HG03159 (cell line): ENCODE measurements at regions not wholly inside any gene's neighbourhood (a gene's known extent, or its start where the extent isn't known, plus 50 kb on each side); places are given as distances from the start of the nearest gene placed in this dataset.
"Not testable (repeated sequence)": the region's sequence is repeated elsewhere in the genome, so short reads cannot be mapped to it uniquely, and the experiment has no call there.

Source experiments
- ATAC-seq: cut with Tn5 transposase; IDR thresholded peaks from one replicate; pipeline ENCODE4 v1.9.1; 2021; ENCODE audit warnings: mild to moderate bottlenecking, moderate library complexity; ENCODE audit not compliant: unreplicated experiment

DNA sequence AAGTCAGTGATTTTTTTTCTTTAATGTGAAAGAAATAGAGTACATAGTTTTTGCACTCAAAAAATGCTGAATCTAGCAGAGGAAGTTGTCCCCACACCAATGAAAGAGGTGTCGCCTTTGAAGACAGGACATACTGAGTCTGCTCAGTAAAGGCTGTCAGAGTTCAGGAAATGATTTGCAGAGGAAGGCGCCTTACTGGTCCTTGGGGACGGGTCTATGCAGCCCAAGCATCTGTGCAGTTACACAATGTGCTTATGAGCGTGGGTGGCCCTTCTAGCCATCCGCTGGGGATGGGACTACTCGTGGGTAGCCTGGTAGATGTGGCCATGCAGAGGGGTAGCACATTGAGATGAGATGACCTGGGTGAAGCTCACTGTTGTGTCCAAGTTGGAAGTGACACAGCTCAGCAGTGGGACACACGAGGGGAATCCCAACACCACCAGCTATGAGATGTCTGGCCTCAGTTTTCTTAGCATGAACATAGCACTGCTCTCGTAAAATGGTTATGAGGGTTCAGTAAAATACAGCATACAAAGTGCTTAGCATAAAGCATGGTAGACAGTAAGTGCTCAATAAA, 116.5 kb upstream of the RBPJ start:
- ATAC-seq = no peak

DNA sequence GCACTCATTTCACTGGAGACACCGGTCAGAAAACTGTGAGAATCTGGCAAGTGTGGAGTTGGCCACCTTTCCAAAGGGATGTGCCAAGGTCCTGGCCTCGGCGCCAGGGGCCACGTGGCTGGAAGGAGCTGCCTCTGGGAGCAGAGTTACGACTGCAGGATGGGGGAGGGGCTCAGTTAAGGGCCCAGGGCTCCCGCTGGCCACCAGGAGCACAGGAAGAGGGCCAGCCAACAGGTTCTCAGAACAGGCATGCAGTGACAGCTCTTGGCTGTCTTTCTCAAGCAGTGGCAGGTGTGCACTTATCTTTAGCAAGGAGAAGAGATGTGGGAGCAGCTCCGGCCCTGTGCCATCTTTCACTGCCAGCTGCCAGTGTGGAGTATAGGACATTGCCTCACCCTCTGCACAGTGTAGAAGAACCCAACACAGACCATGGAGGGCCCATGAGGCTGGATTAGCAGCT, 115.9 kb upstream of the RBPJ start:
- no peak for ATAC-seq

DNA sequence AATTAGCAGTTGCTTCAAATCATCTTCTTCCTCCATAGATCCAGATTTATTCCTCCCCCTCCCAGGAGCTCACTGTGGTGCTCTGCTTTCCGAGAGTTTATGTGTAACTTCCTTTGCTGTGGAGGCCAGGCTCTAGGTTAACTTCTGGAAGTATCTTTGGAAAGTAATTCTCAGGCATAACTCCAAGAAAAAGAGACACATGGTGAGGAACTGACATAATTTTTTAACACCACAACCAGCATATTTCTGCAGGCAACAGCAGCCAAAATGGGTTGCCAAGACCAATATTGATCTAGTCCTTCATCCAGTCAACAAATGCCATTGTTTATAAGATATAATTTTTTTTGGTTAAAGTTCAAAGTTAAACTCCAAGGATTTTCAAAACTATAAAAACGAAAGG, 114.5 kb upstream of the RBPJ start:
- ATAC-seq = no peak

DNA sequence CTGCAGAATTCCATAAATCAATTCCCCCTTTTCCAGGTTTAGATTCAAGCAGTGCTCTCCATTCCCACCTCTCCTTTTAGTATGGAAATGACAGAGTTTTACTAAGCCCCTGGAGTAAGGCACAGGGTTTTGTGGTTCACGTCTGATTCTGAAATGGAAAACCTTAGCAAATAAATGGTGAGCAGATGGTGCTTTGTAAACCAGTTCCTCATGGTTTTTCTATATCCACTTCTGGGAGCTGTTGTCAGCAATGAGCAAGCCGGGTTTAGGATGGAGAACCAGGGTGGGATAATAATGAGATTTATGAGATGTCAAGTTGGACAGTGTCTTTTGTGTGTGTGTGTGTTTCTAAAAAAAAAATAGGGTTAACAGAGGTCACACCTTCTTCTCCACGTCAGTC, 113.8 kb upstream of the RBPJ start:
- no peak for ATAC-seq

DNA sequence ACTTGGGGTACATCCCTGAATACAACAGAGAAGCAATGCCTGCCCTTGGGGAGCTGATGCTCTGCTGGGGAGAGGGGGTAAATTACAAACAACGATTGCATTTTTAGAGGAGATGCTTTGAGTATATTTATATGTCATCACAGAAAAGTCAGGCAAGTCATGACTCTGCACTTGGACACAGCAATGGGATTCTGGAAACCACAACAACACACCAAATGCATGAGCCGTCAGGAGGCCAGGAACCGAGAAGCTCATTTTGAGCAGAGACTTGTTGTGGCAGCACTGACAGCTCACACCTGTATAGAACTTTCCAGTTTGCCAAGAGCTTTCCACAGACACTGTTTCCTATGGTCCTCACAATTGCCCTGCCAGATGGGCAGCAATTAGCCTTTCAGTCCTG, 113.2 kb upstream of the RBPJ start:
- ATAC-seq = no peak

DNA sequence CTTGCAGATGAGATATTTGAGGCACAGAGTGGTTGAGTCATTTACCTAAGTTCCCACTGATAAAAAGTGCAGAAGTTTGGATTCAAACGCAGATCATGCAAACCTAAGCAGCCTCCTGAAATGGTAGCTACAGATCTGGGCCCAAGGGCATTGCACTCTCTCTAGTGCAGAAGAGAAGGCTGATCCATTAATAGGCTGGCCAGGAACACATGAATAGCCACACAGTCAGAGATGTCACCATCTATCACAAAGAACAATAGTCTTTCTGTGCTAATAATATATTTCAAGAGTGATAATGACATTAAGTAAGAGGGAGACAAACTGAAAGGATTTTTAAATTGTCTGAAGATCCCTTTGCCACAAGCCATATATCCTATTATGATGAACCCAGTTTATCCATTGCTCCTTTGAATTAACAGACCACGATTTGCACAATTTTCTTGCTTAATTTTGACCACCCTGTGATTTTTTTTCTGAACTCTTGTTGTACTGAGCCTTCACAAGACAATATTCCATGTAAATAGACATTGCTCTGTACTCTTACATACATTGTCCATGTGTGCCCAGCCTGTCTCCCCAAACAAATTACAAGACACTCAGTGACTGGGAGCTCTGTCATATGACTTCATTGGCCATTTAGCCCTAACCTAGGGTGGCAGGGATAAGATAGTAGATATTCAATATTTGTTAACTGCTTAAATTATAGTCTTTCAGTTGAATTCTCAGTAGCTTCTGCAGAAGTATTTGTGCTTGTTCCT, 112.4 kb upstream of the RBPJ start:
- no peak for ATAC-seq

DNA sequence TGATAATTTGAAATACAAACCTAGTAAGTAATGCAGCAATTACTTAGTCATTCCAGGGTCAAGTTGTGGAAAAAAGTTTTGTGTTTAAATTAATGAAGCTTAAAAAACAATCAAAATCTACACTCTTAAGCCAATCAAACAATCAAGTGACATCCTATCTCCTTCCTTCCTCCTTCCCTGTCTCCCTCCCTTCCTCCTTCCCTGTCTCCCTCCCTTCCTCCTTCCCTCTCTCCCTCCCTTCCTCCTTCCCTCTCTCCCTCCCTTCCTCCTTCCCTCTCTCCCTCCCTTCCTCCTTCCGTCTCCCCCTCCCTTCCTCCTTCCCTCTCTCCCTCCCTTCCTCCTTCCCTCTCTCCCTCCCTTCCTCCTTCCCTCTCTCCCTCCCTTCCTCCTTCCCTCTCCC, 111.4 kb upstream of the RBPJ start:
- ATAC-seq = not testable (repeated sequence)

DNA sequence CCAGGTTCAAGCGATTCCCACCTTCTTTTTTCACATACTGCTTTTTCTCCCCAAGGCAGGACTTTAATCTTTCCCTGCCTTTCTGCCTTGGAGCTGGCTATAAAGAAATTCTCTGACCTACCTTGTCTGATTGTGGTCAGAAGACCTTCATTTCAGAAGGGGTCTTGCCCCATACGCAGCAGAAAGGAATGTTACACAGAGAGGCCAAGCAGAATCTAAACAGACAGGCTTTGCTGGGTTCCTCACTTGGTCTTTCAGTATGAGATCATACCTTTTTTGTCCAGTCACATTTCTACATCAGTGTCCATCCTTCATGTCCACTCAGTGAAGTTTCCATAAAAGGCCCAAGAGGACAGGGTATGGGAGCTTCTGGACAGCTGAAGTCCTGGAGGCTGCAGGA, 108.3 kb upstream of the RBPJ start:
- no peak for ATAC-seq

DNA sequence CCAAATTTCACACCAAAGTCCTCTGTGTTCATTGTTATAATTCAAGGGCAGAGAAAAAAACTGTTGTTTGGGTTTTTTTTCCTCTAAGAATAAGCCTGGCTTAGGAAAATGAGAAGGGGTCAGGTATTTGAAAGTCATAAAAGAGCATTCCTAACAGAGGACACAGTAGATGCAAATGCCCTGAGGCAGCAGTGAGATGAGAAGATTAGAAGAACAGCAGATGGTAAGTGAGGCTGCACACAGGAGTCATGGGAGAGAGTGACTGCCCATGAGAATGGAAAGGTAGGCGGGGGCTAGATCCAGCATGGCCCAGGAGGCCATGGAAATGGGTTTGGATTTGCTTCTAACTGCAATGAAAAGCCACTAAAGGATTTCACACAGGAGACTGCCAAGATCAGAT, 107.5 kb upstream of the RBPJ start:
- no peak for ATAC-seq

DNA sequence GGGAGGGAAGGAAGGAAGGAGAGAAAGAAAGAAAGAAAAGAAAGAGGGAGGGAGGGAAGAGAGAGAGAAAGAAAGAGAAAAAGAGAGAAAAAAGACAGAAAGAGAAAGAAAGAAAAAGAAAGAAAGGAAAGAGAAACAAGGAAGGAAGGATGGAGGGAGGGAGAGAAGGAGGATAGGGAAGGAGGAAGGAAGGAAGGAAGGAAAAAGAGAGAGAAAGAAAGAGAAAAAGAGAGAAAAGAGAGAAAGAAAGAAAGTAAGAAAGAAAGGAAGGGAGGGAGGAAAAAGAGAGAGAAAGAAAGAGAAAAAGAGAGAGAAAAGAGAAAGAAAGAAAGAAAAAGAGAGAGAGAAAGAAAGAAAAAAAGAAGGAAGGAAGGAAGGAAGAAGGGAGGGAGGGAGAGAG, 105.8 kb upstream of the RBPJ start:
- ATAC-seq = no peak

DNA sequence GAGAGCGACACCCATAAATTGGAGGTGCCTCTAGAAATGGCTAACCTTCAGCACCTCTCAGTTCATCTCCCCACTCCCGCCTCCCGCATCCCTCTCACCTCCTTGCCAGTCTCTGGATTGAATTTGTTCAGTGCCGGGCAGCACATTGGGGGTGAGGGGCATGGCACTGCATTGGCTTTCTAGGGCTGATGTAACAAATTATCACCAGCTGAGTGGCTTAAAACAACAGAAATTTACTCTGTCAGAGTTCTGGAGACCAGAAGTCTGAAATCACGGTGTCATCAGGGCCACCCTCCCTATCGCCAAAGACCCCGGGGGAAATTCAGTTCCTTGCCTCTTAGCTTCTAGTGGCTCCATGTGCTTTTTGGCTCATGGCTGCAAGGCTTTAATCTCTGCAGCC, 105.1 kb upstream of the RBPJ start:
- ATAC-seq = no peak

DNA sequence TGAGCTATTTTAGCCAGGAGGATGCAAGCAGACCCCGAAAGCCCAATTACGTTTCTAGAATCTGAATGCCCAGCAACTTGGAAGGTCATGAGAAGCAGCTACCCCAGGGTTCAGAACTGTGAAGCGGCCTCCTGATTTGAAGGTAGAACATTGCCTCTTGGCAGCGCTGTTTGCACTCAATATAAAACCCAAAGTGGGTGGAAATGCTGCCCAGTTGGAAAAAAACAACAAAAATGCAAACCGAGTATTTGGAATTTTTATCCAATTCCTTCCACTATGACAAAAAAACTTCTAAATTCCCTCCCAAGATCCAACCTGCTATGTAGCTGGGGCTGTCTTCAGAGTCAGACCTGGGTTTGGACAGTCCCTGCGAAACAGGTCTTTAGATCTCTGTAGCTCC, 103.3 kb upstream of the RBPJ start:
- ATAC-seq = no peak

DNA sequence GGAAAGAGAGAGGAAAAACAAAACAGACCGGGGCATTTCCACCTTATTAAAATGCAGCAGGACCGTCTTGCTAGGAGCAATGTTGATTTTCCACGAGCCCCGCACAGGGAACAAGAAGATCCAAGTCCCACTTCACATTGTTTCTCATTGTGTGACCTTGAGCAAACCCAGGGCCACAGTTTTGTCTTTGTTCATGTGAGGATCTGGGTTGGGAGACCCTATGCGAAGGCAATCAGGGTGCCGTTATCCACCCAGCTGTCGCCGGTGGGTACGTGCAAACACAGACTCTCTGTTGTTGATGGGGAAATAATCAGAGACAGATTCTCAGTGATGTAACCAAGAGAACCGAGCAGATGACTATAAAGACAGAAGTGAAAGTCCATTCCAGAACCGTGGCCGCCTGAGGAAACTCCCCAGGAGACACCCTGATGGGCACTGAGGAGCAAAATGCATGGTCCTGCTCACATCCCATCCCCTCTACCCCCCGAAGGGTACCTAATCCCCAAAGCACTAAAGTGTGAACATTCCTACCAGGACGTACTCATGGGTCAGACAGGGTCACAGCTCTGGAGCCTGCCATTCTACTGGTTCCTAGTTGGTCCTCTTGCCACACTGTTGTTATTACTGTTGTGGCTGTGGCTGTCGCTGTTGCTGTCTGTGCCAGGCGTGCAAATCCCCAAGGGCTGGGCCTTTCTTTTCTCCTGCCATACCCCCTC, 102.7 kb upstream of the RBPJ start:
- ATAC-seq = peak; percentile 82

DNA sequence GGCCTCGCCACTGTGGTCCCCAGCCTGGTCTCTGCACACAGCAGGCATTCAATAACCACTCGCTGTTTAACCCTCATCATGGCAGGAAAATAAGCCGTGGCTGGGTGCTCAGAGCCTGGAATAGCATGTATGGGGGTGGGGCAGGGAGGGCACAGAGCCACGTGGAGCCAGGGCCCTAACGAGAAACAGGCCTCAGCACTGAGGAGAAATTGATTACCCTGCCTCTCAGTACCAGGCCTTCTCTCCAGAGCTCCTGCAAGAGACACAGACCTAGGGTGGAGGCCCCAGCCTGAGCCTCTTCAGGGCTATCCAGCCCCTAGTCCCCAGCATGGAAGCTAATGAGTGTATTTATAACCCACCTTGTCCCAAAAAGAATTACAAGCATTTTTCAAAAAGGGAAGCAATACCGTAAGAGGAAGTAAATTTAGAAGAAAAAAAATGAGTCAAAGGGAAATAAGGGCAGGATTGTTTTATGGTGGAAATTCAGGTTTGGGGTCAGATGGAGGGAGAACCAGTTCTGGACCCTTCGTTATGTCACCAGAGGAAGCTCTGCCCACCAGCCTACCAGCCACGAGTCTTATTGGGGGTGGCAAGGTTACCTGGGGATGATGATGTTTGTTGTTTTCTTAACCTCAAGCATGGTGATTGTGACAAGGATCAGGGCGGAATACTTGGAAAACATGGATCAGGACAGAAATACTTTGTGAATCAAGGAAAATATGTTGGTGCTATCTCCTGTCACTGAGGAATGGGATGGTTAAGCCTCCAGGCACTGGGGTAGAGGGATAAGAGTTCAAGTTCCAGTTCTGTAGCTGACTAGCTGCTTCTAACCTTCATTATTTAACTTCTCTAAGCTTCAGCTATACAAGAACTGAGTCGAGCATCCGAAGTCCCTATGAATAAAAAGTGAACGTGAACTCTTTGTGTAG, 101.9 kb upstream of the RBPJ start:
- no peak for ATAC-seq

DNA sequence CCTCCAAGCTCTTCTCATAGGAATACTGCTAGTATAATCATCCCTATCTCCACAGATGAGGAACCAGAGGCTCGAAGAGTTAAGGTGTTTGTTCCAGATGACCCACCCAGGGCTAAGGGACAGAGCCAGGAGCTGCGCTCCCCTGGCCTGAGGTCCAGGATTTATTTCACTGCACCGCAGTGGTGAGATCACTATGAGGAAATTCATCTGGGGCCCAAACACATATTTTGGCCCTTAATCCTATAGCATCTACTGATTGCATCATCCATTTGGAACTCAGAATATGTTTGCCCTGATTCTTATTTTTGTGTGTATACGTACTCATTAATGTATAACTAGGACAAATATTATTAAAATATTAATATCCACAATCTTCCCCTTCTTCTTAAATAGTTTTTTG, 100.1 kb upstream of the RBPJ start:
- no peak for ATAC-seq

DNA sequence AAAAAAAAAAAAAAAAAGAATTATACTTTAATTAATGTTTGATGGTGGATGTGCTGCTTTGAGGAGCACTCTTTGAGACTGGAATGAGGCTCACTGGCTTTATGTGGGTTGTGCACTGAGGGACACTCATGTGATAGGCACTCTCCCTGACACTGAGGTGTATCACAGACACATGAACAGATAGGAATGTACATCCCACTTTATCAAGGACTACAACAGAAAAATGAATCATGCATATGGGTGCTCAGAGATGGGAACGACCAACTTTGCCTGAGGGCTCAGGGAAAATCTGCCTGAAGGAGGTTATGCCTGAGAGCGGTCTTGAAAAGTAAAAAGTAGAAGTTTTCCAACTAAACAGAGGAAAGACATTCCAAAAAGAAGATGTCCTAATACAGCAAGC, 97.7 kb upstream of the RBPJ start:
- no peak for ATAC-seq

DNA sequence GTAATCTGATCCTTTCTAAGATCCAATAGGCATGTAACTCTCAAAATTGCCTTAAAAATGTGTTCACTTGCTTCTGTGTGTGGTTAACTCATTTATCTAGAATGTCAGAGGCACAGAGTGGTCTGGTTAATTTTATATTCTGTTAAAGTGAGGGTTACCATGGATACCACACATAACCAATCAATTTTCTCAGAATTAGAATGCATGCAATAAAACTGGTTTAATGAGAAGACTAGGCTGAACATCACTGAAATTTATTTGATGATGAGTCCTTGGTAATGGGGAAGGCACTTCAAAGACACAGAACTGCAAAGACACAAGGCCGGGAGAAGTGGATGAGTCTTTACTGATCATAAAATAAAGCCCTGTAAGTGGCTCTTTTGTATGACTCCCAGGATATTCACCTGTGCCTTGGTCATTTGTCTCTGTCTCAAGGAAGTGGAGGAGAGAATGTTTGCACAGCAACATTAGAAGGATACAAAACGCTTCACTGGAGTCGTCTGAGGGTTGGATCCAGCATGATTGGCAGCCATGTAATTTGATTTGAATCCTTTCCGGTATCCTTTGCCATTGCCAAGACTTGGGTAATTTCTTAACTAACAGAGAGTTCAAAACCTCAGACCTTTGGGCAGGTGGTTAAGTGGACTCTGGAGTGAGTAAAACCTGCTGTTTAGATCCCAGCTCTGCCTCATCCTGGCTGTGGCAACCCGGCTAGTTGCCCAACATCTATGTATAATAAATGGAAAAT, 94.0 kb upstream of the RBPJ start:
- ATAC-seq = no peak

DNA sequence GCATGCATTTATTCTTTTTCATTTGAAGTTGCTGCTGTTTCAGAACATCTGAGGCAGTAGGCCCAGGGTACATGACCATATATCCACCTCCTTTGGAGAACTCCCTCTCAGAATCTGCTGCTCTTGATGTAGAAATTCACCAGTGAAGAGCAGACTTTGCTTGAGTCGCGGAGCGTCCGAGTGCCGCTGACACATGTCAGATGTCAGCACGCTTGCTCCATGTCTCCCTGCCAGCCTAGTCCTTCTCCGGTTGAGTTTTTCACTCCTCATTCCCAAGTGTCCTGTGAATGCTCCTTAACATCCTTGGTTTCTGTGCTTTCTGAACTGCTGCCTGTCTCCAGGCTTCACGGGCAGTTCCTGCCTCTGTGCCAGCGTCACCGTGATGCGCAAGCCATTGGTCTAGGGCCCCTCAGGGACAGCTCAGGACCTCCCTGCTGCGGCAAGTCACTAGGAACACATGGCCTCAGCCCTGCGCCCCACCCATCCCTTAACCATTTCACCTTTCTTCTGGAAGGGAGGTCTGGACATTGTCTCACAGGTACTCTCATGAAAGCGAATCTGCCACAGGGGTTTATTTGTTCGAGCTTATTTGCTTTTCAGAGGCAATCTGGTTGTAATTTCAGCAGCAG, 93.1 kb upstream of the RBPJ start:
- no peak for ATAC-seq

DNA sequence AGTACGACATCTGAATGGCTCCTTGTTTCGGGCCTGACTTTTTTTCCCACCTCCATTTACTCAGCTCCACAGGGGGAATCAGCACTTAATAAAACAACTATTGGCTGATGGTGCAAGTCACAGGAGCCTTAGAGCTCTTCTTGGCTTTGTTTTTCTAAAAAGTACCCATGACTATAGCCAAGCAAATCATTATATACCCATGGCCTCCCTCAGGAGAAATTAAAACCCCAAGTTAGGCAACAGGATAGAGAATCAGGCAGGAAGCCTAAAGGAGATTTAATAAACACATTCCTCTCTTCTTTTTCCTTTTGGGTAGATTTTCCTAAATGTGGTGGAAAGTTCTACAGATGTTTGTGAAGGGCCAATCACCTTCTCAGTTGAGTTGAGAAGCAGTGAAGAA, 91.9 kb upstream of the RBPJ start:
- ATAC-seq = no peak

DNA sequence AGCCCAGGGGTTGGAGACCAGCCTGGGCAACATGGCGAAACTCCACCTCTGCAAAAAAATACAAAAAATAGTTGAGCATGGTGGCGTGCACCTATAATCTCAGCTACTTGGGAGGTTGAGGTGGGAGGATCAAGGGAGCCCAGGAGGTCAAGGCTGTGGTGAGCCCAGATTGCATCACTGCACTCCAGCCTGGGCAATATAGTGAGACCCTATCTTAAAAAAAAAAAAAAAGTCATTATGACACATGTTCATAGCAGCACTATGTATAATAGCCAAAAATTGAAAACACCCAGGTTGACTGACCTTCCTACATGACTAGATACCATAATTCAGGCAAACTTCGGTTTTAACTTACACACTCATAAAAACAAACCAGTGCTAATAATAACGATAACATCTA, 90.8 kb upstream of the RBPJ start:
- no peak for ATAC-seq
